ENCODE measurements at regions not wholly inside any gene's neighbourhood (a gene's known extent, or its start where the extent isn't known, plus 50 kb on each side); places are given as distances from the start of the nearest gene placed in this dataset.
"Not testable (repeated sequence)": the region's sequence is repeated elsewhere in the genome, so short reads cannot be mapped to it uniquely, and the experiment has no call there.

DNA sequence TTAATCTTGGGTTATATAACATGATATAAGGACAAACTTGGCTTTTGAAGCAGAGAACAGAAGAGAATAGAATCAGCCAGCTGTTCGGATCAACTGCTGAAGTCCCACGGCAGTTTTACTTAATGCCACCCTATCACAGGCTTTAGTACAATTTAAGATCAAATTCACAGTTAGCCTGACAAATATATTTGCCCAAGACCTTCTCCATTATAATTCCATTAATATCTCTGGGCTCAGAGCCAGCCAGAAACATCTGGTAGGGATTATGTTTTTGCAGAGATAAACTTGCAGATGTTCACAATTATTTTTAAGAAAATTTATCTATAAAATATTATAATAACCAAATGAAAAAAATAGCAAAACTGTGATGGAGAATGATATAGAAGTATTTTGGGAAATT lies 381.4 kb downstream of the RAD51AP2 start:
- H3K4me1 ChIP-seq: no peaks in the 10 kb centered on the region
- no peaks in the 10 kb centered on the region for H3K9me3 ChIP-seq (replicated peaks in 1 of 11)
- H4K20me1 ChIP-seq: no peaks in the 10 kb centered on the region
- no peak overlapping the region for H3K4me3 ChIP-seq
- H3K9ac ChIP-seq: no peak overlapping the region
- no peak overlapping the region for H3K4me2 ChIP-seq
- TF ChIP-seq Cebpa-rat (IDR thresholded peaks at IDR 0.05): no peak
- H3K27me3 ChIP-seq: no peaks in the 10 kb centered on the region
- H3K36me3 ChIP-seq: no peaks in the 10 kb centered on the region
- H3K27ac ChIP-seq: no peak overlapping the region

DNA sequence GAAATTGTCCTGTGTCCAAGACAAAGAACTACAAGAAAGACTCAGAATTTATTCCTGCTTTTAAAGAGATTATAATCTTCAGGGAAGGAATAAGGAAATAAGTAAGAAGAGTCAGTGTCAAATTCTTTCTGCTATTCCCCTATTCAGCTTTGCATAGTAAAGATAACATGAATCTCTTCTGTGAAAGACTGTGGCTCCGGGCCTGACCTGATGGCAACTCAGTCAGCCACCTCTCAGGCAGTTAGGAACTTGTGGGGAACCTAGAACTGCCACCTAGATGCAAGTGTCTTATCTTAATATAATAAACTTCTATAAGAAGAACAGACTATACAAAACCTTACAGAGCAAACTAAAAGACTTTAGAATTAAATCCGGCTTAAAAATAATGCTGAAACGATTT lies 382.0 kb downstream of the RAD51AP2 start:
- H3K4me2 ChIP-seq: no peak overlapping the region
- no peak for TF ChIP-seq Cebpa-rat (IDR thresholded peaks at IDR 0.05)
- H4K20me1 ChIP-seq: no peaks in the 10 kb centered on the region
- no peaks in the 10 kb centered on the region for H3K27me3 ChIP-seq
- H3K9me3 ChIP-seq (replicated peaks in 1 of 11): no peaks in the 10 kb centered on the region
- H3K4me1 ChIP-seq: no peaks in the 10 kb centered on the region
- H3K27ac ChIP-seq: no peak overlapping the region
- H3K36me3 ChIP-seq: no peaks in the 10 kb centered on the region
- no peak overlapping the region for H3K4me3 ChIP-seq
- H3K9ac ChIP-seq: no peak overlapping the region

DNA sequence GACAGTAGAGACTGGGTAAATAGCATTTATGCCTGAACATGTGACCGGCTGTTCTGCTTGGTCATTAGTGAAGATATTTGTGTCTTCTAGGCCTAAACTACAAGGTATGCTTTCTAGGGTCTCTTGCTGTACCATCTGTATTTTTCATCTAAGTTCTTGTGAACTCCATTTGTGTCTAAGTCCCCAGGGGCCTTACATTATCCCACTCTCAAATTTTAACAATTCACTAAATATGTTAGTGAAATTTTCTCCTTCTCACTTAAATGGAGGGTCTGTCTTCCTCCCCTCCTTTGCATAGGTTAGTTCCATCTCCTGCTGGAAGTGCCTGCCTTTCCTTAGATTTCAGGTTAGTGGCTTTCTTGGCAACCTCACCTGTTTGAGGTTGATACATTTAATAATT lies 382.6 kb downstream of the RAD51AP2 start:
- no peak overlapping the region for H3K4me2 ChIP-seq
- H3K27me3 ChIP-seq: no peaks in the 10 kb centered on the region
- H4K20me1 ChIP-seq: no peaks in the 10 kb centered on the region
- H3K4me3 ChIP-seq: no peak overlapping the region
- H3K9ac ChIP-seq: no peak overlapping the region
- TF ChIP-seq Cebpa-rat (IDR thresholded peaks at IDR 0.05): no peak
- H3K4me1 ChIP-seq: no peaks in the 10 kb centered on the region
- H3K36me3 ChIP-seq: no peaks in the 10 kb centered on the region
- H3K27ac ChIP-seq: no peak overlapping the region
- no peaks in the 10 kb centered on the region for H3K9me3 ChIP-seq (replicated peaks in 1 of 11)

DNA sequence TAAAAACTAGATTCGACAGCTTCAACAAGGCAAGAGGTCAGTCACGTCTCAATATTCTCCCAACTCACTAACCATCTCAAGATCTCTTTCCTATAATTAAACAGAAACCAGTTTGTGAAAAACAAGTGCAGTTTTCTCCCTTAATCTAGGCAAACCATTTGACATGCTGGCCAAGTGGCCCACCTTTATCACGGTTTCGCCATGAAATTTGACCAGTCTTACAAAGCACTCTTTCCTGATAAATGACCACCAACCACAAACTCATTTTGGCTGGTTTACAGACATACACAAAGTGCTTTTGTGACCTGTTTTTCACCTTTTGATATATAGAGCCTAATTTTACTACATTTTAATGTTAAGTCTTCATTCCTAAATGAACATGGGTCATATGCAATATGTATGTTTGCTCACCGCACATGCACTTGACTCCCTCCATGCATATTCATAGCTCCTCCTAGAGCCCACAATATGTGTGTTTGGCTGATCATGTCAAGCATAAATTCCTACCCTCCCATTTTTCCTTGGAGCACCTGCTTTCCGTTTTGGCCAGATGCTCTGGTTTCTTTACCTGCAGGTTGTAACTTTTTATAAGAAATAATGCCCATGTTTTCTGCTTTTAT lies 385.1 kb downstream of the RAD51AP2 start:
- Histone ChIP-seq H3K27me3 (no peaks in the 10 kb centered on the region), H3K9ac (no peak overlapping the region), H3K4me2 (no peak overlapping the region), H3K4me1 (no peaks in the 10 kb centered on the region), H4K20me1 (no peaks in the 10 kb centered on the region), H3K4me3 (no peak overlapping the region), H3K27ac (no peak overlapping the region), H3K36me3 (no peaks in the 10 kb centered on the region), H3K9me3 (replicated peaks in 1 of 11) (no peaks in the 10 kb centered on the region)
- no peak for TF ChIP-seq Cebpa-rat (IDR thresholded peaks at IDR 0.05)

DNA sequence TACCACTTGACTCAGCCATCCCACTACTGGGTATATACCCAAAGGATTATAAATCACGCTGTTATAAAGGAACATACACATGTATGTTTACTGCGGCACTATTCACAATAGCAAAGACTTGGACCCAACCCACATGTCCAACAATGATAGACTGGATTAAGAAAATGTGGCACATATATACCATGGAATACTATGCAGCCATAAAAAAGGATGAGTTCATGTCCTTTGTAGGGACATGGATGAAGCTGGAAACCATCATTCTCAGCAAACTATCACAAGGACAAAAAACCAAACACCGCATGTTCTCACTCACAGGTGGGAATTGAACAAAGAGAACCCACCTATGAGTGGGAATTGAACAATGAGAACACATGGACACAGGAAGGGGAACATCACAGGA lies 387.6 kb downstream of the RAD51AP2 start:
- not testable (repeated sequence) for H3K4me2 ChIP-seq; H3K9me3 ChIP-seq (replicated peaks in 1 of 11); H3K4me1 ChIP-seq; H3K27me3 ChIP-seq; H4K20me1 ChIP-seq; H3K9ac ChIP-seq; H3K27ac ChIP-seq; H3K36me3 ChIP-seq; H3K4me3 ChIP-seq

DNA sequence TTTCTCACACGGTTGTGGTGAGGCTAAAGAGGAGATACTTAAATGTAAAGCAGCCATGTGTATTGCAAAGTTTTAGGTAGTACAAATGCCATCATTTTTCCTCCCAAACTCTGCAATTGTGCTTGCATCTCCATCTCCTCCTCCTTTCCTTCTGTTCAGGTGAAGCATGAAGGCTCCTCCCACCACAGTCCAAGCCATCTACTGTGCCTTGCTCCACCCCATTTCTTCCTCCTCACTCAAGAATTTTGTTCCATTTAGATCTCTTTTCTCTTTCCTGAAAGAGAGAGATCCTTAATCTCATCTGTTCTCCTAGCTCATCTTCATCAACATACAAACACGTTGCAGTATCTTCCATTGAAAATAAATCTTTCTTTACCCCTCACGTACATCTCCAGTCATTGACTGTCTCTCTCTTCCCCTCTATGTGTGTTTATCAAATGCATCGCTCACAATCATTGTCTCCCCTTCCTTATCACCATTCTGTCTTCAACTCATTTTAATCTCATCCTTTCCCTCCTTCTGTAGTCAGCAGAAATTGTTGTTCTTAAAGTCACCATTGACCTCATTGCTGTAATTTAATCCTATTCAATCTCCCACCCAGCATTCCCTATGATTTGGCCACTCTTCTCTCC lies 392.1 kb downstream of the RAD51AP2 start:
- no peaks in the 10 kb centered on the region for H4K20me1 ChIP-seq
- no peak for TF ChIP-seq Cebpa-rat (IDR thresholded peaks at IDR 0.05)

DNA sequence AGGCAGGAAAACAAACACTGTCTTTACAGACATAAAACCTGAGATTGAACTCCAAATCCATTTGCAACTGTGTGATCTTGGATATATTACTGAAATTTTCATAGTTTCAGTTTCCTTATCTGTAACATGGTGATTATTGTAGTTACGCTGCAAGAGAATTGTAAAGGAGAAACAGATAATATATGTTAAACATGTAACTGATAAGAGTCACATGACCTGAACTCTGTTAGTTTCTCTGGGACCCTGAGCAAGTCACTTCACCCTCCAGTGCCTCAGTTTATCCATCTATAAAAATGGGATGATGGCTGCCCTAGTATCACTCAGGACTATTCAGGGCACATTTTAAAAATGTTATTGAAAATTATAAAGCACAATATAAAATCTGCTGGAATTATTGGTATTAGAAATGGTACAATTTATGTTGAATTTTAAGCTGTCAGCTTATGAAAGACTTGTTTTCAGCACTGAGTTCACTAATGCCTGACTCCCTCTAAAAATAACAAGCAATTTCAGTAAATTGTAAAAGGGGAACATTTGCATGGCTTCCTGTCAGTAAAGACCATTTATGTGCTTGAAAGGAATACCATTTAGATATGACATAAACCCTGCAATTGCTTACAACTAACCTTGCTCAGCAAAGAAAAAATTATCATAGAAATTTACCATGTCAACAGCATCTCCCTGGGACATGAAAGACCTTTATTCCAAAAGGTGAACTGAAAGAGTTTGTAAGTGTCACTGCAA lies 393.5 kb downstream of the RAD51AP2 start:
- no peaks in the 10 kb centered on the region for H3K27me3 ChIP-seq
- no peak for TF ChIP-seq Cebpa-rat (IDR thresholded peaks at IDR 0.05)
- H3K4me2 ChIP-seq: peak overlapping the region in 3 of 11 experiments; percentile 20 to 76 (median 68); a peak in 6 of 22 replicates
- no peaks in the 10 kb centered on the region for H4K20me1 ChIP-seq
- no peaks in the 10 kb centered on the region for H3K9me3 ChIP-seq (replicated peaks in 1 of 11)
- H3K27ac ChIP-seq: peak overlapping the region in 2 of 11 experiments; percentile 23 to 46; a peak in 3 of 22 replicates
- H3K36me3 ChIP-seq: no peaks in the 10 kb centered on the region
- peaks cover 0 to 38% (median 7%) of the 10 kb centered on the region in 10 experiments; a peak in 14 of 20 replicates for H3K4me1 ChIP-seq
- H3K9ac ChIP-seq: no peak overlapping the region
- no peak overlapping the region for H3K4me3 ChIP-seq

More for the DNA sequence above, 392.1 kb downstream of the RAD51AP2 start:
- Histone ChIP-seq H3K4me2 (peak overlapping the region in 1 of 11 experiments; percentile 68; a peak in 1 of 22 replicates), H3K9me3 (replicated peaks in 1 of 11) (no peaks in the 10 kb centered on the region), H3K27ac (no peak overlapping the region), H3K9ac (no peak overlapping the region), H3K27me3 (no peaks in the 10 kb centered on the region), H3K4me3 (no peak overlapping the region), H3K4me1 (peaks cover 0 to 38% (median 7%) of the 10 kb centered on the region in 10 experiments; a peak in 14 of 20 replicates), H3K36me3 (no peaks in the 10 kb centered on the region)

DNA sequence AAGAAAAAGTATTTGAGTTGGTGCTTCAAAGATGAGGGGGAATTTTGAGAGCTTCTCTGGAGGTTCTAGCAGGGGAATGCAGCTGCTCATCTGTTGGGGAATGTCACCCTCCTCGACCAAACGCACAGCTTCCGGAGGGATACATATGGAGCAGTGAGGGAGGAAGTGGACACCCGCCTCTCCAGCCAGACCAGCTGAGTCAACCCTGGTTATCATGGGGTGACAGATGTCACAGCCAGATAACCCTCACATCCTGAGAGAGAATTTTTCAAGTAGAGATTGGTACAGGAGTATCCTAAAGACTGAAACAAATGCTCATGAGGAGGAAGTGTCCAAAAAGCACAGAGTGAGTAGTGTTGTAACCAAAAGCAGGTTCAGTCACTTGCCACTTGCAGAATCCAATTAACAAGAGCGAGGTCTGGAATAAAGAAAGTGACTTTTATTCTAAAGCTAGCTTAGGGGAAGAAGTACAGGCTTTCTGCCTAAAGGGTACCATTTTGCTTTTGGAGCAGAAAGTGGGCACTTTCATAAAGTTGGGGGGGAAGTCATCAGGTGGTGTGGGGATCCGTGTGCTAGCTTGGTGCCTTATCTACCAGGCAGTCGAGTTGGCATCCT lies 395.2 kb downstream of the RAD51AP2 start:
- H3K9me3 ChIP-seq (replicated peaks in 1 of 11): no peaks in the 10 kb centered on the region
- H3K9ac ChIP-seq: no peak overlapping the region
- no peaks in the 10 kb centered on the region for H3K36me3 ChIP-seq
- TF ChIP-seq Cebpa-rat (IDR thresholded peaks at IDR 0.05): no peak
- no peaks in the 10 kb centered on the region for H4K20me1 ChIP-seq
- no peaks in the 10 kb centered on the region for H3K27me3 ChIP-seq
- peak overlapping the region in 3 of 11 experiments; percentile 28 to 54 (median 46); a peak in 5 of 22 replicates for H3K27ac ChIP-seq
- H3K4me1 ChIP-seq: peaks cover 0 to 38% (median 7%) of the 10 kb centered on the region in 10 experiments; a peak in 14 of 20 replicates
- peak overlapping the region; percentile 4 to 76 (median 22); a peak in 16 of 22 replicates for H3K4me2 ChIP-seq
- H3K4me3 ChIP-seq: no peak overlapping the region

DNA sequence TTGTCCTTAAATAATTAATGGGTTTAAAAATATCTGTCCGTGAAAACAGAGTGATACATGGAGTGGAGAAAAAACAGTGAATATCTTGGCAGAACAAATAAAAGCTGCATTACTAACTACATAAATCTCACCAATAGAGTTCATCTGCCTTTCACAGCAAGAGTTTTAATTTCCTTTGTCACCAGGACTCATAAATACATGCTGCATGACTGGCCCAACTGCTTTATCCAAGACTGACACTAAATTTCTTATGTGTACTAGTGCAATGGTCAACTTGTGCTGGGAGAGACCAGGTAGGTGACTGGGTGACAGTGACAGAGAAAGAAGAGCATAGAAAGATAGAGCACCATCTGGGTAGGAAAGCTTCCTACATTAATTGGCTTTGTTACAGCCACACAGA lies 402.8 kb downstream of the RAD51AP2 start:
- TF ChIP-seq Cebpa-rat (IDR thresholded peaks at IDR 0.05): no peak
- Histone ChIP-seq H3K36me3 (no peaks in the 10 kb centered on the region), H3K4me1 (no peaks in the 10 kb centered on the region), H3K27me3 (no peaks in the 10 kb centered on the region), H4K20me1 (no peaks in the 10 kb centered on the region), H3K4me2 (no peak overlapping the region), H3K4me3 (no peak overlapping the region), H3K9me3 (replicated peaks in 1 of 11) (no peaks in the 10 kb centered on the region), H3K27ac (no peak overlapping the region), H3K9ac (no peak overlapping the region)

All from BLaER1 treated with 17β-estradiol and CSF1 and Interleukin-3, amounts not matched to agents 10 nM and 100 nM (cell line).